Gastrocnemius medialis (tissue), 4 donors: ENCODE measurements at regions not wholly inside any gene's neighbourhood (a gene's known extent, or its start where the extent isn't known, plus 50 kb on each side); places are given as distances from the start of the nearest gene placed in this dataset.

ENCODE experiments used
- POLR2A ChIP-seq, 2 donors: fragments of 450-650 bp; IDR thresholded peaks; one replicate each; pipeline ENCODE4 v1.6.1; 2017; ENCODE audit warnings: antibody characterized with exemption in 2 of 2, mild to moderate bottlenecking in 2 of 2, moderate library complexity in 2 of 2
- TF ChIP-seq, protein P1 (sequence below), 5 experiments: fragments of 450-650 bp in 3 of 5; fragments of 200-600 bp in 2 of 5; sonication (generic) in 2 of 5; IDR thresholded peaks in 4 of 5; conservative IDR thresholded peaks in 1 of 5; 1 replicate in 4 of 5; 2 replicates in 1 of 5; pipeline ENCODE4 v1.5.1; 2016 to 2019; ENCODE audit warnings: antibody characterized with exemption in 5 of 5, mild to moderate bottlenecking in 3 of 5, moderate library complexity in 3 of 5

DNA sequence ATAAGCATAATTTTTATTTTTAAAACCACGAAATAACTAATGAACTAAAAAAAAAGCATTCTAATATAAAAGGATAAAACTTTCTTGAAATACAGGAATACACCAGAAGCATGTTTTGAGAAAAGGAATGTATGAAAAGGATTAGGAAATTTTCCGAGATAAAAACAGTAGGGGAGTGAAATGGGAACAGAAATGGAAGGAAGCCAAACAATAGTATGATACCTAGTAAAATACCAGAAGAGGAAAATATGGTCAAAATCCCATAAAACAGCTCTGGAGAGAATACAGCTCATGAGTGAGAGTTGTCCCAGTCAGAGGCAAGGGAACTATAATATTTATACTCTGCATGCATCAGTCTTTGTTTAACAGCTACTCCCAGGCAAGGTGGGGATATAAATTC is 1016.2 kb downstream of the SLC6A15 start:
- TF ChIP-seq, protein P1, sequence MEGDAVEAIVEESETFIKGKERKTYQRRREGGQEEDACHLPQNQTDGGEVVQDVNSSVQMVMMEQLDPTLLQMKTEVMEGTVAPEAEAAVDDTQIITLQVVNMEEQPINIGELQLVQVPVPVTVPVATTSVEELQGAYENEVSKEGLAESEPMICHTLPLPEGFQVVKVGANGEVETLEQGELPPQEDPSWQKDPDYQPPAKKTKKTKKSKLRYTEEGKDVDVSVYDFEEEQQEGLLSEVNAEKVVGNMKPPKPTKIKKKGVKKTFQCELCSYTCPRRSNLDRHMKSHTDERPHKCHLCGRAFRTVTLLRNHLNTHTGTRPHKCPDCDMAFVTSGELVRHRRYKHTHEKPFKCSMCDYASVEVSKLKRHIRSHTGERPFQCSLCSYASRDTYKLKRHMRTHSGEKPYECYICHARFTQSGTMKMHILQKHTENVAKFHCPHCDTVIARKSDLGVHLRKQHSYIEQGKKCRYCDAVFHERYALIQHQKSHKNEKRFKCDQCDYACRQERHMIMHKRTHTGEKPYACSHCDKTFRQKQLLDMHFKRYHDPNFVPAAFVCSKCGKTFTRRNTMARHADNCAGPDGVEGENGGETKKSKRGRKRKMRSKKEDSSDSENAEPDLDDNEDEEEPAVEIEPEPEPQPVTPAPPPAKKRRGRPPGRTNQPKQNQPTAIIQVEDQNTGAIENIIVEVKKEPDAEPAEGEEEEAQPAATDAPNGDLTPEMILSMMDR (IDR thresholded peaks at IDR 0.05 in 4 of 5, conservative IDR thresholded peaks at IDR 0.05 in 1 of 5), result no peak
- no peak for TF ChIP-seq POLR2A (IDR thresholded peaks at IDR 0.05)
